ENCODE measurements at regions not wholly inside any gene's neighbourhood (a gene's known extent, or its start where the extent isn't known, plus 50 kb on each side); places are given as distances from the start of the nearest gene placed in this dataset.

GRCh38 chr17:72233986-72234385 is 113.2 kb downstream of the SOX9 start:
- Histone ChIP-seq H3K4me1 (no peaks in the 10 kb centered on the region), H3K27me3 (no peaks in the 10 kb centered on the region), H3K27ac (no peak overlapping the region), H3K9me3 (no peaks in the 10 kb centered on the region), H3K36me3 (no peaks in the 10 kb centered on the region), H3K4me3 (no peak overlapping the region)
- TF ChIP-seq CTCF (IDR thresholded peaks at IDR 0.05) = no peak
- no peak for DNase-seq (ENCODE audit: low spot score)

GRCh38 chr17:72234985-72235384 is 114.2 kb downstream of the SOX9 start:
- Histone ChIP-seq H3K36me3 (no peaks in the 10 kb centered on the region), H3K9me3 (no peaks in the 10 kb centered on the region), H3K27me3 (no peaks in the 10 kb centered on the region), H3K4me1 (no peaks in the 10 kb centered on the region), H3K27ac (no peak overlapping the region), H3K4me3 (no peak overlapping the region)
- no peak for TF ChIP-seq CTCF (IDR thresholded peaks at IDR 0.05)
- no peak for DNase-seq (ENCODE audit: low spot score)

- Histone ChIP-seq H3K9me3 (no peaks in the 10 kb centered on the region), H3K36me3 (no peaks in the 10 kb centered on the region), H3K4me3 (no peak overlapping the region), H3K27me3 (no peaks in the 10 kb centered on the region), H3K27ac (no peak overlapping the region), H3K4me1 (no peaks in the 10 kb centered on the region)
- TF ChIP-seq CTCF (IDR thresholded peaks at IDR 0.05) = no peak
- DNase-seq (ENCODE audit: low spot score) = no peak
These were observed 116.3 kb downstream of the SOX9 start for GRCh38 chr17:72236980-72237633.

- H3K27ac ChIP-seq = no peak overlapping the region
- H3K4me3 ChIP-seq = no peak overlapping the region
- H3K4me1 ChIP-seq = no peaks in the 10 kb centered on the region
- no peaks in the 10 kb centered on the region for H3K9me3 ChIP-seq
- no peaks in the 10 kb centered on the region for H3K36me3 ChIP-seq
- no peak for DNase-seq (ENCODE audit: low spot score)
- TF ChIP-seq CTCF (IDR thresholded peaks at IDR 0.05) = no peak
- no peaks in the 10 kb centered on the region for H3K27me3 ChIP-seq
These were observed 117.4 kb downstream of the SOX9 start for GRCh38 chr17:72238157-72238673.

- no peak overlapping the region for H3K4me3 ChIP-seq
- peaks cover 0 to 13% of the 10 kb centered on the region in 2 donors for H3K9me3 ChIP-seq
- H3K36me3 ChIP-seq = no peaks in the 10 kb centered on the region
- TF ChIP-seq CTCF (IDR thresholded peaks at IDR 0.05) = no peak
- no peak for DNase-seq (ENCODE audit: low spot score)
- no peaks in the 10 kb centered on the region for H3K27me3 ChIP-seq
- H3K27ac ChIP-seq = no peak overlapping the region
- no peaks in the 10 kb centered on the region for H3K4me1 ChIP-seq
These were observed 118.7 kb downstream of the SOX9 start for GRCh38 chr17:72239548-72239947.

GRCh38 chr17:72240333-72240732 is 119.5 kb downstream of the SOX9 start:
- H3K9me3 ChIP-seq = peaks cover 0 to 14% of the 10 kb centered on the region in 2 donors
- no peaks in the 10 kb centered on the region for H3K27me3 ChIP-seq
- H3K36me3 ChIP-seq = no peaks in the 10 kb centered on the region
- no peak for TF ChIP-seq CTCF (IDR thresholded peaks at IDR 0.05)
- no peak overlapping the region for H3K27ac ChIP-seq
- no peaks in the 10 kb centered on the region for H3K4me1 ChIP-seq
- H3K4me3 ChIP-seq = no peak overlapping the region
- no peak for DNase-seq (ENCODE audit: low spot score)
